ENCODE measurements at regions not wholly inside any gene's neighbourhood (a gene's known extent, or its start where the extent isn't known, plus 50 kb on each side); places are given as distances from the start of the nearest gene placed in this dataset.

DNA sequence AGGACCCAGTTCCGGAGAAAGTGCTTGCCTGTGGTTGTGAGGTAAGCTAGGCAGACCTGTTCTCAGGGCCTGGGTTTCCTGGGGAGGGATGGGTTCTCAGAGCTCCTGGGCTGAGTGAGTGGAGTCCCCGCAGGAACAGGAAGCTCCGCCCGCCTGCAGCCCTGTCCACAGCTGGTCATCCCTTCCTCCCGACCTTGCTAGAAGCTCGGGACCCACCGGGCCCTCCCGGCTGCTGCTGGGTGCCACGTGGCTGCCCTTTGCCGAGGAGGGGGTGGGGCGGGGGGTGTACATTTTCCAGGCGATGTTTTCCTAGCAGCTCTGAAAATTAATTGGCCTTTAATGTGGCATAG is 198.1 kb downstream of the C9orf50 start:
- TF ChIP-seq, protein P1, sequence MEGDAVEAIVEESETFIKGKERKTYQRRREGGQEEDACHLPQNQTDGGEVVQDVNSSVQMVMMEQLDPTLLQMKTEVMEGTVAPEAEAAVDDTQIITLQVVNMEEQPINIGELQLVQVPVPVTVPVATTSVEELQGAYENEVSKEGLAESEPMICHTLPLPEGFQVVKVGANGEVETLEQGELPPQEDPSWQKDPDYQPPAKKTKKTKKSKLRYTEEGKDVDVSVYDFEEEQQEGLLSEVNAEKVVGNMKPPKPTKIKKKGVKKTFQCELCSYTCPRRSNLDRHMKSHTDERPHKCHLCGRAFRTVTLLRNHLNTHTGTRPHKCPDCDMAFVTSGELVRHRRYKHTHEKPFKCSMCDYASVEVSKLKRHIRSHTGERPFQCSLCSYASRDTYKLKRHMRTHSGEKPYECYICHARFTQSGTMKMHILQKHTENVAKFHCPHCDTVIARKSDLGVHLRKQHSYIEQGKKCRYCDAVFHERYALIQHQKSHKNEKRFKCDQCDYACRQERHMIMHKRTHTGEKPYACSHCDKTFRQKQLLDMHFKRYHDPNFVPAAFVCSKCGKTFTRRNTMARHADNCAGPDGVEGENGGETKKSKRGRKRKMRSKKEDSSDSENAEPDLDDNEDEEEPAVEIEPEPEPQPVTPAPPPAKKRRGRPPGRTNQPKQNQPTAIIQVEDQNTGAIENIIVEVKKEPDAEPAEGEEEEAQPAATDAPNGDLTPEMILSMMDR (IDR thresholded peaks at IDR 0.05), result no peak
- no peak for TF ChIP-seq POLR2A (IDR thresholded peaks at IDR 0.05)
